Erythroblast (primary cell): ENCODE measurements at regions not wholly inside any gene's neighbourhood (a gene's known extent, or its start where the extent isn't known, plus 50 kb on each side); places are given as distances from the start of the nearest gene placed in this dataset.

Experiments
- GATA1 ChIP-seq: IDR thresholded peaks from 2 replicates; pipeline ENCODE4 v1.6.1; 2011; ENCODE audit warnings: low read depth, mild to moderate bottlenecking, control low read depth, low read length, moderate library complexity
- POLR2A ChIP-seq: IDR thresholded peaks from 2 replicates; pipeline ENCODE4 v1.6.1; 2011; ENCODE audit warnings: mild to moderate bottlenecking, low read length

DNA sequence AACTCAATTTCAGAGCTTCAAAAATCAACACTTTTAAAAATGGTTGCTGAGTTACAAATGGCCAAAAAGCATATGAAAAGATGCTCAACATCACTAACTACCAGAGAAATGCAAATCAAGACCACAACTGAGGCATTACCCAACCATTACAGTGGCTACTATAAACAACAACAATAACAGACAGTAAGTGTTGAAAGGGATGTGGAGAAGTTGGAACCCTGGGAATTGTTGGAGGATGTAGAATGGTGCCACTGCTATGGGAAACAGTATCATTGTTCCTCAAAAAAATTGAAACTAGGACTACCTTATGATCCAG is 173.3 kb upstream of the SPRED2 start:
- TF ChIP-seq POLR2A (no peak), GATA1 (no peak)
